ENCODE measurements at regions not wholly inside any gene's neighbourhood (a gene's known extent, or its start where the extent isn't known, plus 50 kb on each side); places are given as distances from the start of the nearest gene placed in this dataset.

GRCh38 chr10:78330884-78331283 is 297.2 kb downstream of the RPS24 start:
- Histone ChIP-seq H3K4me1 (ENCODE audit: insufficient read depth, low read length, poor library complexity, severe bottlenecking) (no peaks in the 10 kb centered on the region), H3K9me3 (ENCODE audit: low read depth, low read length, poor library complexity, severe bottlenecking) (peaks cover 16% of the 10 kb centered on the region), H3K36me3 (ENCODE audit: insufficient read depth, low read length, poor library complexity, severe bottlenecking) (no peaks in the 10 kb centered on the region), H3K27me3 (replicated peaks; ENCODE audit: insufficient read depth, low read depth, low read length, poor library complexity) (no peaks in the 10 kb centered on the region), H3K27ac (ENCODE audit: low read depth, low read length, poor library complexity, severe bottlenecking) (no peak overlapping the region), H3K4me3 (ENCODE audit: low read depth, low read length, poor library complexity, severe bottlenecking) (no peak overlapping the region)
- no peak for DNase-seq (ENCODE audit: low spot score)
- intact Hi-C loops (cut with micrococcal nuclease; ENCODE audit: unreplicated experiment), result no loop called here
- BruUV-seq (replicated peaks), result no TSS peak
- TF ChIP-seq CTCF (conservative IDR thresholded peaks at IDR 0.05; ENCODE audit: low read depth, low read length), result no peak
- TF ChIP-seq EZH2 (IDR thresholded peaks at IDR 0.05; ENCODE audit: borderline replicate concordance, low read depth, low read length, poor library complexity, severe bottlenecking), result no peak
- ChIA-PET POLR2A (ENCODE audit: low non-redundant PET) (no interaction called here), CTCF (no interaction called here)

- H3K27me3 ChIP-seq (replicated peaks; ENCODE audit: insufficient read depth, low read depth, low read length, poor library complexity), result no peaks in the 10 kb centered on the region
- CTCF ChIA-PET, result no interaction called here
- no peak overlapping the region for H3K27ac ChIP-seq (ENCODE audit: low read depth, low read length, poor library complexity, severe bottlenecking)
Measured at GRCh38 chr10:78331391-78331922, 297.8 kb downstream of the RPS24 start.

GRCh38 chr10:78332012-78332411 is 298.3 kb downstream of the RPS24 start:
- H3K36me3 ChIP-seq (ENCODE audit: insufficient read depth, low read length, poor library complexity, severe bottlenecking), result no peaks in the 10 kb centered on the region
- ChIA-PET CTCF (no interaction called here), POLR2A (ENCODE audit: low non-redundant PET) (no interaction called here)
- intact Hi-C loops (cut with micrococcal nuclease; ENCODE audit: unreplicated experiment), result no loop called here
- no peak for DNase-seq (ENCODE audit: low spot score)
- H3K27me3 ChIP-seq (replicated peaks; ENCODE audit: insufficient read depth, low read depth, low read length, poor library complexity), result no peaks in the 10 kb centered on the region
- no peak overlapping the region for H3K27ac ChIP-seq (ENCODE audit: low read depth, low read length, poor library complexity, severe bottlenecking)
- peaks cover 5% of the 10 kb centered on the region for H3K9me3 ChIP-seq (ENCODE audit: low read depth, low read length, poor library complexity, severe bottlenecking)
- BruUV-seq (replicated peaks), result no TSS peak
- H3K4me3 ChIP-seq (ENCODE audit: low read depth, low read length, poor library complexity, severe bottlenecking), result no peak overlapping the region
- no peak for TF ChIP-seq CTCF (conservative IDR thresholded peaks at IDR 0.05; ENCODE audit: low read depth, low read length)
- TF ChIP-seq EZH2 (IDR thresholded peaks at IDR 0.05; ENCODE audit: borderline replicate concordance, low read depth, low read length, poor library complexity, severe bottlenecking), result no peak
- H3K4me1 ChIP-seq (ENCODE audit: insufficient read depth, low read length, poor library complexity, severe bottlenecking), result no peaks in the 10 kb centered on the region

More at GRCh38 chr10:78331391-78331922, 297.8 kb downstream of the RPS24 start:
- TF ChIP-seq EZH2 (IDR thresholded peaks at IDR 0.05; ENCODE audit: borderline replicate concordance, low read depth, low read length, poor library complexity, severe bottlenecking), result no peak
- TF ChIP-seq CTCF (conservative IDR thresholded peaks at IDR 0.05; ENCODE audit: low read depth, low read length), result no peak
- H3K9me3 ChIP-seq (ENCODE audit: low read depth, low read length, poor library complexity, severe bottlenecking), result peaks cover 10% of the 10 kb centered on the region
- BruUV-seq (replicated peaks), result no TSS peak
- no peaks in the 10 kb centered on the region for H3K36me3 ChIP-seq (ENCODE audit: insufficient read depth, low read length, poor library complexity, severe bottlenecking)
- H3K4me1 ChIP-seq (ENCODE audit: insufficient read depth, low read length, poor library complexity, severe bottlenecking), result no peaks in the 10 kb centered on the region
- no peak for DNase-seq (ENCODE audit: low spot score)
- H3K4me3 ChIP-seq (ENCODE audit: low read depth, low read length, poor library complexity, severe bottlenecking), result no peak overlapping the region
- intact Hi-C loops (cut with micrococcal nuclease; ENCODE audit: unreplicated experiment), result no loop called here
- POLR2A ChIA-PET (ENCODE audit: low non-redundant PET), result no interaction called here
